ENCODE measurements at regions not wholly inside any gene's neighbourhood (a gene's known extent, or its start where the extent isn't known, plus 50 kb on each side); places are given as distances from the start of the nearest gene placed in this dataset.

DNA sequence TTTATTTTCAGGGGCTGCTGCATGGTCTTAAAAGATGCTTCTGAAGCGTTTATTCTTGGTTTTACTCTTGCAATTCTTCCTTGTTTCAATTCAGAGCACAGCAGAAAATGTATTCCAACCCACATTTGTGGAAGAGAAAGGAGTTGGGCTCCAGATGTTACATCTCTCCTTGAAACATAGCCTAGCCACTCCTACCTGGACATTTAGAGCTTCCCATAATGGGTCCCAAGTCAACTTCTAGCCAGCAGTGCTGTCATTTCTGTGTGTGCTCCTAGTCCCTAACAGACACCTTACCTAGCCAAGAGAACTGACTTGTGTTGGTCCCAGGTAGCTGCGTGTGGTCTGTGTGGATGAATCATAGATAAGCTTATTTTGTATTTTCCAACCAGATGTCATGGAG is 61.2 kb upstream of the ANKRD55 start:
- TF ChIP-seq, protein P1, sequence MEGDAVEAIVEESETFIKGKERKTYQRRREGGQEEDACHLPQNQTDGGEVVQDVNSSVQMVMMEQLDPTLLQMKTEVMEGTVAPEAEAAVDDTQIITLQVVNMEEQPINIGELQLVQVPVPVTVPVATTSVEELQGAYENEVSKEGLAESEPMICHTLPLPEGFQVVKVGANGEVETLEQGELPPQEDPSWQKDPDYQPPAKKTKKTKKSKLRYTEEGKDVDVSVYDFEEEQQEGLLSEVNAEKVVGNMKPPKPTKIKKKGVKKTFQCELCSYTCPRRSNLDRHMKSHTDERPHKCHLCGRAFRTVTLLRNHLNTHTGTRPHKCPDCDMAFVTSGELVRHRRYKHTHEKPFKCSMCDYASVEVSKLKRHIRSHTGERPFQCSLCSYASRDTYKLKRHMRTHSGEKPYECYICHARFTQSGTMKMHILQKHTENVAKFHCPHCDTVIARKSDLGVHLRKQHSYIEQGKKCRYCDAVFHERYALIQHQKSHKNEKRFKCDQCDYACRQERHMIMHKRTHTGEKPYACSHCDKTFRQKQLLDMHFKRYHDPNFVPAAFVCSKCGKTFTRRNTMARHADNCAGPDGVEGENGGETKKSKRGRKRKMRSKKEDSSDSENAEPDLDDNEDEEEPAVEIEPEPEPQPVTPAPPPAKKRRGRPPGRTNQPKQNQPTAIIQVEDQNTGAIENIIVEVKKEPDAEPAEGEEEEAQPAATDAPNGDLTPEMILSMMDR (IDR thresholded peaks at IDR 0.05; ENCODE audit: insufficient read depth, low read length): no peak
- no peak for TF ChIP-seq POLR2AphosphoS5 (IDR thresholded peaks at IDR 0.05; ENCODE audit: low read depth)
- no peak for TF ChIP-seq GABPA (IDR thresholded peaks at IDR 0.05; ENCODE audit: low read depth)

All from HL-60 (cell line).